T-cell (primary cell): ENCODE measurements at regions not wholly inside any gene's neighbourhood (a gene's known extent, or its start where the extent isn't known, plus 50 kb on each side); places are given as distances from the start of the nearest gene placed in this dataset.

Source experiments
- ATAC-seq, 4 experiments: fragments of 200-7000 bp in 3 of 4; fragments of 150-1000 bp in 1 of 4; cut with Tn5 transposase; replicated peaks in 1 of 4; 1 replicate in 3 of 4; 2 replicates in 1 of 4; pipeline ENCODE4 v1.10.0; 2021; ENCODE audit warnings: moderate library complexity in 3 of 4, mild to moderate bottlenecking in 2 of 4, moderate number of reproducible peaks in 1 of 4
- CTCF ChIA-PET, 2 donors: fragments of 300-600 bp; sonication (Branson Sonifier 250); formaldehyde crosslinking; loops; one replicate each; lab custom pipeline; 2022; ENCODE audit warnings: antibody characterized with exemption in 2 of 2; lab: Charles Lee
- POLR2A ChIA-PET, 2 donors: fragments of 300-600 bp; sonication (Branson Sonifier 250); formaldehyde crosslinking; loops; one replicate each; lab custom pipeline; 2022; ENCODE audit warnings: antibody characterized with exemption in 2 of 2; lab: Charles Lee
- DNase-seq, 35 experiments: peaks; one replicate each; pipeline versions ENCODE4 v3.0.0 to v3.0.0-alpha.2; 2013 to 2023
- H3K27ac ChIP-seq: one replicate; pipeline ENCODE4 v1.5.1; 2013; ENCODE audit warnings: low read length
- H3K27me3 ChIP-seq, 2 experiments: replicated peaks in 1 of 2; 1 replicate in 1 of 2; 2 replicates in 1 of 2; pipeline versions ENCODE4 v1.6.1 to v1.7.0; 2013; ENCODE audit warnings: low read length in 1 of 2, mixed read lengths in 1 of 2; ENCODE audit not compliant: control insufficient read depth in 2 of 2, insufficient read depth in 2 of 2; ENCODE audit errors: extremely low read depth in 1 of 2
- H3K36me3 ChIP-seq, 2 donors: 1 replicate in 1 of 2; 2 replicates in 1 of 2; pipeline versions ENCODE4 v1.6.1 to v1.7.0; 2013; ENCODE audit warnings: low read length in 1 of 2; ENCODE audit not compliant: control insufficient read depth in 2 of 2, insufficient read depth in 1 of 2; ENCODE audit errors: extremely low read depth in 1 of 2
- H3K4me1 ChIP-seq, 2 experiments: 1 replicate in 1 of 2; 2 replicates in 1 of 2; pipeline versions ENCODE4 v1.6.1 to v1.7.0; 2013; ENCODE audit warnings: low read length in 2 of 2, mixed read lengths in 1 of 2; ENCODE audit not compliant: insufficient read depth in 2 of 2, control insufficient read depth in 1 of 2; ENCODE audit errors: extremely low read depth in 1 of 2
- H3K4me3 ChIP-seq, 2 donors: 1 replicate in 1 of 2; 2 replicates in 1 of 2; pipeline versions ENCODE4 v1.5.1 to v1.7.0; 2013; ENCODE audit warnings: mild to moderate bottlenecking in 2 of 2, low read length in 1 of 2, moderate library complexity in 1 of 2; ENCODE audit not compliant: control insufficient read depth in 1 of 2; ENCODE audit errors: extremely low read depth in 1 of 2
- H3K9me3 ChIP-seq: 2 replicates; pipeline ENCODE4 v1.7.0; 2013
- H3K27ac Mint-ChIP-seq, 2 donors: one replicate each; pipeline ENCODE4 v1.8.0; 2020 to 2021; ENCODE audit warnings: mild to moderate bottlenecking in 2 of 2, mixed read lengths in 2 of 2
- H3K27me3 Mint-ChIP-seq, 2 donors: one replicate each; pipeline ENCODE4 v1.8.0; 2021 to 2022; ENCODE audit warnings: mixed read lengths in 2 of 2
- H3K36me3 Mint-ChIP-seq: one replicate; pipeline ENCODE4 v1.8.0; 2021; ENCODE audit warnings: mixed read lengths
- H3K4me1 Mint-ChIP-seq, 3 donors: one replicate each; pipeline ENCODE4 v1.8.0; 2020 to 2022; ENCODE audit warnings: mixed read lengths in 3 of 3, mild to moderate bottlenecking in 1 of 3
- H3K4me3 Mint-ChIP-seq, 3 donors: one replicate each; pipeline ENCODE4 v1.8.0; 2020 to 2022; ENCODE audit warnings: mild to moderate bottlenecking in 3 of 3, mixed read lengths in 3 of 3, moderate library complexity in 3 of 3
- H3K9me3 Mint-ChIP-seq, 3 donors: one replicate each; pipeline ENCODE4 v1.8.0; 2020 to 2022; ENCODE audit warnings: mixed read lengths in 3 of 3
- WGBS: methylation state at CpG from one replicate; pipeline ENCODE4 v1.1.5; 2013; ENCODE audit warnings: missing lambda C conversion rate; ENCODE audit not compliant: insufficient coverage; 5-methylcytosine and 5-hydroxymethylcytosine counted together

DNA sequence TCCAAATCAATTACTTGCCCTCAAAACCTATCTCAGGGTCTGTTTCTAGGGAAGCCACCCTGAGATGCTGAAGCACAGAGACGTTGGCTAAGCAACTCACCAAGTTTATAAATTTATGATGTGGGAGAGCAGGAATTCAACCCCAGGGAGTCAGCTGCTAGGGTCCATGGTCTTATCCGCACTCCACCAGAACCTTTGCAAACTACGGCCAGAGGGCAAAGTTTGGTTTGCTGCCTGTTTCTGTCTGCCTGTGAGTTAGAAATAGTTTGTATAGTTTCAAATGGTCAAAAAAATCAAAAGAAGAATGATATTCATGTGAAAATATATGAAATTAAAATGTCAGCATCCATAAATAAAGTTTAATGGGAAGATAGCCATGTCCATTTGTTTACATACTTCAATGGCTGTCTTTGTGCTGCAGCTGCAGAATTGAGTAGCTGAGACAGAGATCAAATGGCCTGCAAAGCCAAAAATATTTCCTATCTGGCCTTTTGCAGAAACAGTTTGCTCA, 83.7 kb upstream of the ZFP64 start:
- Mint-ChIP-seq H3K27me3 (peaks cover 0 to 5% of the 10 kb centered on the region in 2 donors), H3K27ac (no peak overlapping the region), H3K9me3 (no peaks in the 10 kb centered on the region), H3K4me1 (no peaks in the 10 kb centered on the region), H3K36me3 (no peaks in the 10 kb centered on the region), H3K4me3 (no peak overlapping the region)
- H3K4me3 ChIP-seq = no peak overlapping the region
- no peak for DNase-seq
- WGBS = 94% methylated on average over 2 of the region's 3 CpGs
- H3K27ac ChIP-seq = no peak overlapping the region
- no peaks in the 10 kb centered on the region for H3K9me3 ChIP-seq
- ChIA-PET POLR2A (no interaction called here), CTCF (no interaction called here)
- H3K4me1 ChIP-seq = no peaks in the 10 kb centered on the region
- no peaks in the 10 kb centered on the region for H3K27me3 ChIP-seq
- no peak for ATAC-seq
- H3K36me3 ChIP-seq = no peaks in the 10 kb centered on the region

DNA sequence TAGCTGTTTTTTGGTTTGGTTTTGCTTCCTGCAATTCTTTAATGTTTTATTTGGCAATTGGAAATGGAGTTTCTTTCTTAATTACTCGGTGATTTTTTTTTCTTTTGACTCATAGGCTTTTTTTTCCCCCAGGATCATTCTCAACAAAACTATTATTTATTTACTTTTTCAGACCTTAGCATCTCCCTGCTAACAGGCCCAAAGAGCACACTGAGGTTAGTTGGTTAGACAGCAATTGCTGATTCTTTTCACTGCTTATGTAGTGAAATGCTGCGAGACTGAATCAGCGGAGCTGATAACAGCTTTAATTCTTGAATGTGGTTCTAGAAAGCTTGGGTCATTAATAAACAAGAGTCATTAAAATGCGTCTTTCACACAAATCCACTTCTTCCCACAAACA, 79.1 kb upstream of the ZFP64 start:
- WGBS = no CpG with 5 or more reads among the region's 4 CpGs
- no peak overlapping the region for H3K4me3 Mint-ChIP-seq
- CTCF ChIA-PET = no interaction called here

DNA sequence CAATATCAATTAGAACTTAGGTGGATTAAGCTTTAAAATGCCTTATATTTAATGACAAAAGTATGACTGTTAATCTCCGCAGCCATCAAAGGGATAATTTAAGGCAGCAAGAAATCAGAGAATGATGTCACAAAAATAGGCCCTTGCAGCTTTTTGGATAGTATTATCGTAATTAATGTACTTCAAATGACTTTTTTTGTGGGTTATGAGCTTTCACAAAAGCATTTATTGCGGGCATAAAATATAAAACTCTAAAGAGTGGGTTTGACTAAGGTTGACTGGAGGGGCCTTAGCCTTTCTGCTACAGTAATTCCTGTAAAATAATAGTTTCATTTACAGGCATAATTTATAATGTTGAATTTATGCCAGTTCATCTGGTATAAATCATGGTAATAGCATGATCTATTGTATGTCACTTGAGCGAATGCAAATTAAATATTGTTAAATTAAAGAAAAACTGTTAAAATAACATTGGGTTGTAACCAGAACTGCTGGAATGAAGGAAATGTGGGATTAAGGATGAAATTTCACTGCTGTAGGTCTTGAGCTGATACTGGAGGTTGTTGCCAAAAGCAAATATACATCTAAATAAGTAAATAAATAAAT, 78.5 kb upstream of the ZFP64 start:
- Mint-ChIP-seq H3K4me3 (no peak overlapping the region), H3K36me3 (no peaks in the 10 kb centered on the region), H3K9me3 (no peaks in the 10 kb centered on the region), H3K4me1 (no peaks in the 10 kb centered on the region), H3K27ac (no peak overlapping the region), H3K27me3 (peaks cover 13 to 19% of the 10 kb centered on the region in 2 donors)
- no peaks in the 10 kb centered on the region for H3K9me3 ChIP-seq
- DNase-seq (no peak), ATAC-seq (no peak)
- H3K4me1 ChIP-seq = no peaks in the 10 kb centered on the region
- ChIA-PET CTCF (no interaction called here), POLR2A (no interaction called here)
- no peaks in the 10 kb centered on the region for H3K27me3 ChIP-seq
- H3K36me3 ChIP-seq = no peaks in the 10 kb centered on the region
- H3K27ac ChIP-seq = no peak overlapping the region
- no peak overlapping the region for H3K4me3 ChIP-seq
- 94% methylated on average over 3 of the region's 4 CpGs for WGBS

More for the DNA sequence above, 79.1 kb upstream of the ZFP64 start:
- no peaks in the 10 kb centered on the region for H3K9me3 ChIP-seq
- no peaks in the 10 kb centered on the region for H3K9me3 Mint-ChIP-seq
- DNase-seq (no peak), ATAC-seq (no peak)
- H3K4me1 Mint-ChIP-seq = no peaks in the 10 kb centered on the region
- H3K27me3 Mint-ChIP-seq = peaks cover 8 to 15% of the 10 kb centered on the region in 2 donors
- no peak overlapping the region for H3K27ac ChIP-seq
- H3K27ac Mint-ChIP-seq = no peak overlapping the region
- H3K4me3 ChIP-seq = no peak overlapping the region
- no peaks in the 10 kb centered on the region for H3K36me3 Mint-ChIP-seq
- H3K36me3 ChIP-seq = no peaks in the 10 kb centered on the region
- no peaks in the 10 kb centered on the region for H3K4me1 ChIP-seq
- POLR2A ChIA-PET = no interaction called here
- no peaks in the 10 kb centered on the region for H3K27me3 ChIP-seq

DNA sequence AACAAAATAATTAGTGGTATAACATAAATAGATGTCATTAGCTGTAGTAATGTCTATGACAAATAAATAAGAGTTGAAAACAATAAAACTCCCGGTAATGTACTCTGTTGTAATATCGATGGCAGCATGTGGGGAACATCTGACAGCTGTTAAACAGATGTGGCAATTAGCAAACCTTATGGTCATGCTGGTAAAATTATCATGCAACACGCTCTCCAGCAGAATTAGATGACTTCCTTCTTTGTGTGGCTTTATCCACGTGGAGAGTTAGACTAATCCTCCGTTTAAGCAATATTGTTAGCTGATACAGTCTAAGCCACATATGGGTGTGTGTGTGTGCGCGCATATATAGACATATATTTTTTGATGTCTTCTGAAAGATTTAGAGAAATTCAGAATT, 77.7 kb upstream of the ZFP64 start:
- no peaks in the 10 kb centered on the region for H3K9me3 Mint-ChIP-seq
- no peak overlapping the region for H3K27ac Mint-ChIP-seq
- Histone ChIP-seq H3K36me3 (no peaks in the 10 kb centered on the region), H3K27ac (no peak overlapping the region), H3K9me3 (no peaks in the 10 kb centered on the region), H3K4me3 (no peak overlapping the region), H3K27me3 (no peaks in the 10 kb centered on the region), H3K4me1 (no peaks in the 10 kb centered on the region)
- H3K27me3 Mint-ChIP-seq = peaks cover 13 to 21% of the 10 kb centered on the region in 2 donors
- ChIA-PET POLR2A (no interaction called here), CTCF (no interaction called here)
- no peak overlapping the region for H3K4me3 Mint-ChIP-seq
- DNase-seq (no peak), ATAC-seq (no peak)
- 80% methylated on average over 1 of the region's 7 CpGs for WGBS
- H3K4me1 Mint-ChIP-seq = no peaks in the 10 kb centered on the region
- H3K36me3 Mint-ChIP-seq = no peaks in the 10 kb centered on the region

DNA sequence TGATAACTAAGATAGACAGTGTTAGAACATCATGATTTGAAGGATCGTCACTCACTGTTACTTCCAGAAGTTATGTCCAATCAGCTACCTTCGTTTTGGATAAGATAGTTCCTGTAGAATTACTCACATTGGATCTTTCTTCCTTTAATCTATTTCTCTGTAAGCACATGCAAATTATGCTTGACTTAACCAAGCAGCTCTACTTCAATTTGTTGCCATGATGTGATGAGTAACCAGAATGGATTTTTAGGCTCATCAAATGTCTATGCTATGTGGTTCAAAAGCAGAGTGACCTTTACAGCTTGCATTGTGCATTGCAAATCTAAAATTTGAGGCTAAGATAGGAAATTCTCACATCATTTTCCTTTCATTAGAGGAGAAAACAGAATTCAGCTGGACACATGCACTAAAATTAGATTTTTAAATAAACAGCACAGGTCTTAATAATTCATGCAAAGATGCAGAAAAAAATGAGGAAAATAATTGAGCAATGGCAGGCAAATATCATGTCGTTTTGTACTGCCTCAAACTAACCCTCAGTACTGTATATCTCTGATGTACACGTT, 76.7 kb upstream of the ZFP64 start:
- ChIA-PET POLR2A (no interaction called here), CTCF (no interaction called here)
- no peaks in the 10 kb centered on the region for H3K36me3 ChIP-seq
- no CpG with 5 or more reads among the region's 4 CpGs for WGBS
- Mint-ChIP-seq H3K27me3 (peaks cover 15 to 24% of the 10 kb centered on the region in 2 donors), H3K36me3 (no peaks in the 10 kb centered on the region), H3K9me3 (no peaks in the 10 kb centered on the region), H3K4me3 (no peak overlapping the region), H3K4me1 (no peaks in the 10 kb centered on the region), H3K27ac (no peak overlapping the region)
- H3K4me3 ChIP-seq = no peak overlapping the region
- no peak for ATAC-seq
- H3K4me1 ChIP-seq = no peaks in the 10 kb centered on the region
- no peaks in the 10 kb centered on the region for H3K9me3 ChIP-seq
- H3K27ac ChIP-seq = no peak overlapping the region
- DNase-seq = no peak
- no peaks in the 10 kb centered on the region for H3K27me3 ChIP-seq

DNA sequence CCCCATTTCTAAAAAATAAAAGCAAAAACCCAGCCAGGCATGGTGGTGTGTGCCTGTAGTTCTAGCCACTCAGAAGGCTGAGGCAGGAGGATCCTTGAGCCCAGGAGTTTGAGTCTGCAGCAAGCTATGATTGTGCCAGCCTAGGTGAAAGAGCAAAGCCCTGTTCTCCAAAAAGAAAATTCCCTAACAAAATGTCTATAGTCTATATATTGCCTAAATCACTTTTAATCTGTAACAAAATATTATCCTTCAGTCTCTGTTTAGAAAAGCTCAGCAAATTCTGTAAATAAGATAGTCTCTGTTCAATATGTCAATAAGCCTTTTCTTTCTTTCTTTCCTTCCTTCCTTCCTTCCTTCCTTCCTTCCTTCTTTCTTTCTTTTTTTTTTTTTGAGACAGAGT, 75.8 kb upstream of the ZFP64 start:
- Mint-ChIP-seq H3K27me3 (peaks cover 21 to 26% of the 10 kb centered on the region in 2 donors), H3K4me3 (no peak overlapping the region), H3K9me3 (no peaks in the 10 kb centered on the region), H3K36me3 (no peaks in the 10 kb centered on the region), H3K4me1 (no peaks in the 10 kb centered on the region), H3K27ac (no peak overlapping the region)
- H3K27ac ChIP-seq = no peak overlapping the region
- H3K4me3 ChIP-seq = no peak overlapping the region
- no peaks in the 10 kb centered on the region for H3K36me3 ChIP-seq
- POLR2A ChIA-PET = no interaction called here
- H3K4me1 ChIP-seq = no peaks in the 10 kb centered on the region
- ATAC-seq (no peak), DNase-seq (no peak)
- no peaks in the 10 kb centered on the region for H3K27me3 ChIP-seq
- no peaks in the 10 kb centered on the region for H3K9me3 ChIP-seq
- CTCF ChIA-PET = interaction anchor here in 1 of 2 donors (0.6 kb wide), 1 partner anchor 23 kb away, joined by 4 read pairs; no protein-coding TSS in a partner anchor
